ENCODE measurements at regions not wholly inside any gene's neighbourhood (a gene's known extent, or its start where the extent isn't known, plus 50 kb on each side); places are given as distances from the start of the nearest gene placed in this dataset.

GRCh38 chr20:11745145-11745544, 172.5 kb upstream of the BTBD3 start:
- TF ChIP-seq CTCF (IDR thresholded peaks at IDR 0.05) = no peak
- no peak for TF ChIP-seq POLR2AphosphoS5 (IDR thresholded peaks at IDR 0.05)
